H1 (cell line): ENCODE measurements at regions not wholly inside any gene's neighbourhood (a gene's known extent, or its start where the extent isn't known, plus 50 kb on each side); places are given as distances from the start of the nearest gene placed in this dataset.

ENCODE experiments used
- ATF3 ChIP-seq: IDR thresholded peaks from 2 replicates; pipeline ENCODE4 v1.6.1; 2011; ENCODE audit warnings: low read depth, mild to moderate bottlenecking, low read length; ENCODE audit not compliant: insufficient read depth
- CTCF ChIP-seq, 3 experiments: IDR thresholded peaks; 1 replicate in 2 of 3; 2 replicates in 1 of 3; pipeline versions ENCODE4 v1.5.1 to v1.6.1; 2011; ENCODE audit warnings: low read length in 3 of 3, mild to moderate bottlenecking in 3 of 3, inconsistent platforms in 2 of 3, low read depth in 1 of 3, moderate library complexity in 1 of 3; ENCODE audit not compliant: insufficient read depth in 1 of 3; ENCODE audit errors: control extremely low read depth in 1 of 3
- EZH2 ChIP-seq: fragments of 200-600 bp; sonication (generic); IDR thresholded peaks from 2 replicates; pipeline ENCODE4 v1.7.1; 2012; ENCODE audit warnings: low read depth, mild to moderate bottlenecking, moderate library complexity, low read length, inconsistent platforms; ENCODE audit not compliant: severe bottlenecking
- GABPA ChIP-seq: IDR thresholded peaks from 2 replicates; pipeline ENCODE4 v1.6.1; 2011; ENCODE audit warnings: mild to moderate bottlenecking, low read length, moderate library complexity, borderline replicate concordance; ENCODE audit not compliant: insufficient read depth
- JUN ChIP-seq: IDR thresholded peaks from 2 replicates; pipeline ENCODE4 v1.6.1; 2011; ENCODE audit warnings: low read depth, mild to moderate bottlenecking, improper control_type of control experiment, low read length
- MAX ChIP-seq: IDR thresholded peaks from 2 replicates; pipeline ENCODE4 v1.6.1; 2012; ENCODE audit warnings: inconsistent platforms
- PHF8 ChIP-seq: fragments of 200-600 bp; sonication (generic); conservative IDR thresholded peaks from 2 replicates; pipeline ENCODE4 v1.7.1; 2012; ENCODE audit warnings: low read depth, mild to moderate bottlenecking, inconsistent platforms, low read length, moderate library complexity
- POLR2AphosphoS5 ChIP-seq: IDR thresholded peaks from 2 replicates; pipeline ENCODE4 v1.6.1; 2011; ENCODE audit warnings: low read depth, low read length

GRCh38 chr12:97162173-97162572, 255.1 kb downstream of the NEDD1 start:
- TF ChIP-seq PHF8 (no peak), CTCF (IDR thresholded peaks at IDR 0.05; ENCODE audit: control extremely low read depth in 1 of 3, insufficient read depth in 1 of 3, low read depth in 1 of 3, low read length in 3 of 3) (no peak), MAX (no peak), POLR2AphosphoS5 (no peak), GABPA (no peak), JUN (no peak), ATF3 (no peak), EZH2 (no peak)
